Keratinocyte (primary cell): ENCODE measurements at regions not wholly inside any gene's neighbourhood (a gene's known extent, or its start where the extent isn't known, plus 50 kb on each side); places are given as distances from the start of the nearest gene placed in this dataset.

ENCODE experiments used
- DNase-seq: peaks from one replicate; pipeline ENCODE4 v3.0.0-alpha.2; 2011; ENCODE audit warnings: low read depth, missing footprints, low spot score
- FAIRE-seq: peaks from 2 replicates; lab custom pipeline; 2011; peaks lifted over from hg19 to GRCh38; lab: Jason Lieb, UNC
- H2AFZ ChIP-seq: 2 replicates; pipeline ENCODE4 v1.6.0; 2012; ENCODE audit warnings: low read length, control low read depth, inconsistent platforms; ENCODE audit not compliant: control insufficient read depth
- H3K27ac ChIP-seq: 2 replicates; pipeline ENCODE4 v1.5.1; 2011; ENCODE audit warnings: low read length; ENCODE audit not compliant: control insufficient read depth, insufficient read depth
- H3K27me3 ChIP-seq: 3 replicates; pipeline ENCODE4 v1.6.0; 2011; ENCODE audit warnings: low read length; ENCODE audit not compliant: control insufficient read depth, insufficient read depth; ENCODE audit errors: extremely low read depth
- H3K36me3 ChIP-seq, 2 experiments: 2 replicates in 1 of 2; 3 replicates in 1 of 2; pipeline ENCODE4 v1.5.1; 2011; ENCODE audit warnings: low read length in 2 of 2, mild to moderate bottlenecking in 1 of 2; ENCODE audit not compliant: control insufficient read depth in 2 of 2, insufficient read depth in 2 of 2; ENCODE audit errors: extremely low read depth in 1 of 2
- H3K4me1 ChIP-seq: 3 replicates; pipeline ENCODE4 v1.5.1; 2011; ENCODE audit warnings: low read length; ENCODE audit not compliant: control insufficient read depth, insufficient read depth; ENCODE audit errors: extremely low read depth
- H3K4me2 ChIP-seq: 3 replicates; pipeline ENCODE4 v1.6.0; 2011; ENCODE audit warnings: low read depth, low read length; ENCODE audit not compliant: control insufficient read depth, insufficient read depth; ENCODE audit errors: extremely low read depth
- H3K4me3 ChIP-seq, 3 experiments: fragments of 200-600 bp in 1 of 3; sonication (generic) in 1 of 3; 2 replicates in 2 of 3; 3 replicates in 1 of 3; pipeline ENCODE4 v1.5.1; 2011 to 2016; ENCODE audit warnings: low read length in 3 of 3, mild to moderate bottlenecking in 3 of 3, control low read depth in 2 of 3, inconsistent platforms in 1 of 3, low read depth in 1 of 3, mixed read lengths in 1 of 3, mixed run types in 1 of 3, moderate library complexity in 1 of 3; ENCODE audit not compliant: control insufficient read depth in 2 of 3, insufficient read depth in 2 of 3; ENCODE audit errors: extremely low read depth in 1 of 3
- H3K79me2 ChIP-seq: 2 replicates; pipeline ENCODE4 v1.6.0; 2012; ENCODE audit warnings: low read length; ENCODE audit not compliant: control insufficient read depth, insufficient read depth
- H3K9ac ChIP-seq: 3 replicates; pipeline ENCODE4 v1.6.0; 2011; ENCODE audit warnings: low read length; ENCODE audit not compliant: control insufficient read depth, insufficient read depth; ENCODE audit errors: extremely low read depth
- H3K9me1 ChIP-seq: 3 replicates; pipeline ENCODE4 v1.6.0; 2011; ENCODE audit warnings: low read length; ENCODE audit not compliant: control insufficient read depth, insufficient read depth; ENCODE audit errors: extremely low read depth
- H3K9me3 ChIP-seq: 2 replicates; pipeline ENCODE4 v1.5.1; 2012; ENCODE audit warnings: low read depth, low read length; ENCODE audit not compliant: control insufficient read depth
- H4K20me1 ChIP-seq: 3 replicates; pipeline ENCODE4 v1.6.0; 2011; ENCODE audit warnings: low read length; ENCODE audit not compliant: control insufficient read depth, insufficient read depth; ENCODE audit errors: extremely low read depth
- CTCF ChIP-seq, 3 experiments: IDR thresholded peaks in 1 of 3; conservative IDR thresholded peaks in 1 of 3; optimal IDR thresholded peaks in 1 of 3; 2 replicates in 2 of 3; 3 replicates in 1 of 3; pipeline versions ENCODE3 to v1.5.1; 2011; ENCODE audit warnings: low read length in 3 of 3, mild to moderate bottlenecking in 3 of 3, moderate library complexity in 2 of 3, control low read depth in 1 of 3, inconsistent platforms in 1 of 3; ENCODE audit not compliant: insufficient read depth in 2 of 3; ENCODE audit errors: extremely low read depth in 1 of 3
- EZH2 ChIP-seq: IDR thresholded peaks from one replicate; pipeline ENCODE4 v1.6.1; 2012; ENCODE audit warnings: inconsistent platforms, mild to moderate bottlenecking, low read length, moderate library complexity
- dilution Hi-C: fragments of 300-500 bp; cut with MboI; formaldehyde crosslinking; loops from one replicate; pipeline ENCODE4 v1.7.0; 2020; ENCODE audit warnings: low sequenced_read_pairs; ENCODE audit not compliant: extremely low pct_ligation_motif_present

- no peaks in the 10 kb centered on the region for H3K4me1 ChIP-seq
- no peak overlapping the region for H3K27ac ChIP-seq
- TF ChIP-seq CTCF (optimal IDR thresholded peaks at IDR 0.05 in 1 of 3, IDR thresholded peaks at IDR 0.05 in 1 of 3, conservative IDR thresholded peaks at IDR 0.05 in 1 of 3; ENCODE audit: extremely low read depth in 1 of 3, insufficient read depth in 2 of 3, low read length in 3 of 3) = no peak
- TF ChIP-seq EZH2 = no peak
- H3K9me1 ChIP-seq = no peaks in the 10 kb centered on the region
- H3K4me3 ChIP-seq = no peak overlapping the region
- H3K9ac ChIP-seq = no peak overlapping the region
- FAIRE-seq (no peak), DNase-seq (no peak)
- H3K9me3 ChIP-seq = no peaks in the 10 kb centered on the region
- no peaks in the 10 kb centered on the region for H4K20me1 ChIP-seq
- H2AFZ ChIP-seq = no peak overlapping the region
- no peak overlapping the region for H3K4me2 ChIP-seq
- dilution Hi-C loops = no loop called here
- no peaks in the 10 kb centered on the region for H3K36me3 ChIP-seq
- H3K27me3 ChIP-seq = no peaks in the 10 kb centered on the region
- H3K79me2 ChIP-seq = no peaks in the 10 kb centered on the region
Observed at GRCh38 chr7:98777051-98777450, 92.8 kb downstream of the TMEM130 start.

- FAIRE-seq (no peak), DNase-seq (no peak)
- H4K20me1 ChIP-seq = no peaks in the 10 kb centered on the region
- no peak overlapping the region for H3K4me2 ChIP-seq
- dilution Hi-C loops = no loop called here
- H2AFZ ChIP-seq = no peak overlapping the region
- H3K79me2 ChIP-seq = no peaks in the 10 kb centered on the region
- no peak overlapping the region for H3K9ac ChIP-seq
- no peak overlapping the region for H3K27ac ChIP-seq
- no peaks in the 10 kb centered on the region for H3K36me3 ChIP-seq
- no peaks in the 10 kb centered on the region for H3K9me3 ChIP-seq
- no peak for TF ChIP-seq CTCF (optimal IDR thresholded peaks at IDR 0.05 in 1 of 3, IDR thresholded peaks at IDR 0.05 in 1 of 3, conservative IDR thresholded peaks at IDR 0.05 in 1 of 3; ENCODE audit: extremely low read depth in 1 of 3, insufficient read depth in 2 of 3, low read length in 3 of 3)
- TF ChIP-seq EZH2 = no peak
- H3K9me1 ChIP-seq = no peaks in the 10 kb centered on the region
- no peaks in the 10 kb centered on the region for H3K27me3 ChIP-seq
- H3K4me1 ChIP-seq = no peaks in the 10 kb centered on the region
- H3K4me3 ChIP-seq = no peak overlapping the region
Observed at GRCh38 chr7:98778421-98778820, 91.4 kb downstream of the TMEM130 start.
